HCT116 (cell line): ENCODE measurements at regions not wholly inside any gene's neighbourhood (a gene's known extent, or its start where the extent isn't known, plus 50 kb on each side); places are given as distances from the start of the nearest gene placed in this dataset.

ENCODE experiments used
- ATAC-seq: fragments of 200-7000 bp; cut with Tn5 transposase; 2 replicates; pipeline ENCODE4 v1.9.1; 2020; ENCODE audit warnings: mild to moderate bottlenecking, moderate library complexity
- BruUV-seq: library from RNA; stranded (reverse); fragments of 400-500 nt; replicated peaks from 2 replicates; lab custom pipeline; 2021; lab: Mats Ljungman, UMichigan
- CTCF ChIA-PET: fragments of 300-600 bp; sonication (Branson Sonifier 250); formaldehyde crosslinking; loops from one replicate; lab custom pipeline; 2021; ENCODE audit warnings: antibody characterized with exemption; lab: Charles Lee
- POLR2A ChIA-PET: fragments of 300-600, 350-600 bp; sonication (Branson Sonifier 250); formaldehyde crosslinking; loops from one replicate; lab custom pipeline; 2021; ENCODE audit warnings: antibody characterized with exemption; lab: Charles Lee
- RAD21 ChIA-PET, 2 experiments: fragments of 300-600 bp; sonication (Branson Sonifier 250); formaldehyde crosslinking; loops; one replicate each; lab custom pipeline; 2023; ENCODE audit warnings: low total read pairs in 2 of 2; ENCODE audit not compliant: uncharacterized antibody in 2 of 2, unreplicated experiment in 2 of 2, low non-redundant PET in 1 of 2; lab: Charles Lee
- DNase-seq: peaks from one replicate; pipeline ENCODE4 v3.0.0-alpha.2; 2010; ENCODE audit warnings: low read depth, low spot score
- H2AFZ ChIP-seq: fragments of 200-600 bp; shearing (Covaris generic), sonication (generic); 2 replicates; pipeline ENCODE4 v1.6.1; 2017; ENCODE audit warnings: low read depth, mixed run types, mixed read lengths, antibody characterized with exemption, low read length; ENCODE audit not compliant: poor library complexity, severe bottlenecking
- H3K27ac ChIP-seq: 2 replicates; pipeline ENCODE4 v1.5.1; 2012; ENCODE audit warnings: low read depth, low read length
- H3K27me3 ChIP-seq: fragments of 200-600 bp; sonication (generic); 2 replicates; pipeline ENCODE4 v1.6.1; 2016; ENCODE audit warnings: mixed run types, low read length, mixed read lengths; ENCODE audit not compliant: insufficient read depth
- H3K36me3 ChIP-seq, 2 experiments: fragments of 200-500 bp in 1 of 2; fragments of 200-600 bp in 1 of 2; sonication (Bioruptor generic) in 1 of 2; sonication (generic) in 1 of 2; 2 replicates each; pipeline versions ENCODE4 v1.5.1 to v1.6.1; 2014 to 2016; ENCODE audit warnings: low read length in 2 of 2, inconsistent platforms in 1 of 2, mixed read lengths in 1 of 2, mixed run types in 1 of 2; ENCODE audit not compliant: insufficient read depth in 2 of 2, control insufficient read depth in 1 of 2
- H3K4me1 ChIP-seq, 2 experiments: fragments of 200-600 bp in 1 of 2; sonication (generic) in 1 of 2; 2 replicates each; pipeline versions ENCODE4 v1.5.1 to v1.6.1; 2012 to 2017; ENCODE audit warnings: low read length in 2 of 2, inconsistent platforms in 1 of 2, mild to moderate bottlenecking in 1 of 2, mixed read lengths in 1 of 2, mixed run types in 1 of 2, moderate library complexity in 1 of 2; ENCODE audit not compliant: insufficient read depth in 2 of 2, control insufficient read depth in 1 of 2
- H3K4me2 ChIP-seq: fragments of 200-600 bp; sonication (generic); 2 replicates; pipeline ENCODE4 v1.6.1; 2017; ENCODE audit warnings: mixed run types, low read length, mixed read lengths
- H3K4me3 ChIP-seq, 2 experiments: fragments of 200-600 bp in 1 of 2; sonication (generic) in 1 of 2; replicated peaks in 1 of 2; 2 replicates each; pipeline ENCODE4 v1.5.1; 2011 to 2016; ENCODE audit warnings: low read length in 2 of 2, control low read depth in 1 of 2, low read depth in 1 of 2, mild to moderate bottlenecking in 1 of 2, mixed read lengths in 1 of 2, mixed run types in 1 of 2
- H3K79me2 ChIP-seq: fragments of 200-600 bp; sonication (generic); 2 replicates; pipeline ENCODE4 v1.6.1; 2017; ENCODE audit warnings: mild to moderate bottlenecking, mixed run types, low read length, moderate library complexity, mixed read lengths; ENCODE audit not compliant: insufficient read depth
- H3K9ac ChIP-seq: fragments of 200-600 bp; sonication (generic); 2 replicates; pipeline ENCODE4 v1.6.1; 2016; ENCODE audit warnings: low read length, mixed read lengths
- H3K9me2 ChIP-seq: fragments of 200-600 bp; sonication (generic), shearing (Covaris generic); 2 replicates; pipeline ENCODE4 v1.6.1; 2017; ENCODE audit warnings: mixed run types, mild to moderate bottlenecking, moderate library complexity; ENCODE audit not compliant: insufficient read depth
- H3K9me3 ChIP-seq, 2 experiments: fragments of 200-500 bp in 1 of 2; fragments of 200-600 bp in 1 of 2; sonication (Bioruptor generic) in 1 of 2; sonication (generic) in 1 of 2; 2 replicates each; pipeline ENCODE4 v1.6.1; 2014 to 2017; ENCODE audit warnings: low read length in 2 of 2, mixed read lengths in 2 of 2, inconsistent platforms in 1 of 2, low read depth in 1 of 2, mild to moderate bottlenecking in 1 of 2, mixed run types in 1 of 2, moderate library complexity in 1 of 2; ENCODE audit not compliant: control insufficient read depth in 1 of 2, insufficient read depth in 1 of 2
- H4K20me1 ChIP-seq: fragments of 200-600 bp; sonication (generic), shearing (Covaris generic); 2 replicates; pipeline ENCODE4 v1.6.1; 2017; ENCODE audit warnings: mixed run types, mild to moderate bottlenecking, moderate library complexity; ENCODE audit not compliant: insufficient read depth
- CBX3 ChIP-seq: IDR thresholded peaks from 2 replicates; pipeline ENCODE4 v1.6.1; 2012; ENCODE audit warnings: low read depth
- JUND ChIP-seq: IDR thresholded peaks from 2 replicates; pipeline ENCODE4 v1.6.1; 2012
- POLR2A ChIP-seq: IDR thresholded peaks from 2 replicates; pipeline ENCODE4 v1.7.0; 2011; ENCODE audit warnings: borderline replicate concordance; ENCODE audit not compliant: insufficient read depth, insufficient read length; ENCODE audit errors: extremely low read depth
- SP1 ChIP-seq: IDR thresholded peaks from 2 replicates; pipeline ENCODE4 v1.6.1; 2012; ENCODE audit warnings: low read depth
- TCF7L2 ChIP-seq: IDR thresholded peaks from 2 replicates; pipeline ENCODE4 v1.7.0; 2011; ENCODE audit warnings: borderline replicate concordance, inconsistent platforms; ENCODE audit not compliant: insufficient read depth, insufficient read length; ENCODE audit errors: extremely low read depth
- ZFX ChIP-seq: fragments of 450-650 bp; IDR thresholded peaks from 2 replicates; pipeline ENCODE4 v1.6.1; 2017
- intact Hi-C: fragments of 100-400 bp; cut with micrococcal nuclease; formaldehyde crosslinking; loops from 2 replicates; pipeline ENCODE4 v1.10.0; 2022
- TF ChIP-seq, protein P1 (sequence below): IDR thresholded peaks from 2 replicates; pipeline ENCODE4 v1.6.1; 2012

- intact Hi-C loops: no loop called here
- ChIA-PET RAD21 (no interaction called here), CTCF (no interaction called here), POLR2A (no interaction called here)
- no peak overlapping the region for H2AFZ ChIP-seq
- no peaks in the 10 kb centered on the region for H4K20me1 ChIP-seq
- TF ChIP-seq JUND (no peak), ZFX (no peak), SP1 (no peak), CBX3 (no peak)
- TF ChIP-seq, protein P1, sequence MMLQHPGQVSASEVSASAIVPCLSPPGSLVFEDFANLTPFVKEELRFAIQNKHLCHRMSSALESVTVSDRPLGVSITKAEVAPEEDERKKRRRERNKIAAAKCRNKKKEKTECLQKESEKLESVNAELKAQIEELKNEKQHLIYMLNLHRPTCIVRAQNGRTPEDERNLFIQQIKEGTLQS: no peak
- H3K9ac ChIP-seq: no peak overlapping the region
- H3K4me3 ChIP-seq: no peak overlapping the region
- no peaks in the 10 kb centered on the region for H3K36me3 ChIP-seq
- H3K27ac ChIP-seq: no peak overlapping the region
- no peaks in the 10 kb centered on the region for H3K79me2 ChIP-seq
- H3K27me3 ChIP-seq: no peaks in the 10 kb centered on the region
- H3K4me2 ChIP-seq: no peak overlapping the region
- no TSS peak for BruUV-seq
- peaks cover 6 to 23% of the 10 kb centered on the region in 2 experiments; a peak in 2 of 4 replicates for H3K9me3 ChIP-seq
- H3K9me2 ChIP-seq: no peaks in the 10 kb centered on the region
- DNase-seq (no peak), ATAC-seq (no peak)
- H3K4me1 ChIP-seq: no peaks in the 10 kb centered on the region
These were observed 603.9 kb downstream of the PCDH17 start for GRCh38 chr13:58235454-58235853.

- no peak for ATAC-seq
- DNase-seq: no peak
- H3K27ac ChIP-seq: no peak overlapping the region
- ChIA-PET RAD21 (no interaction called here), CTCF (no interaction called here), POLR2A (no interaction called here)
- H3K27me3 ChIP-seq: no peaks in the 10 kb centered on the region
- no TSS peak for BruUV-seq
- H3K9me2 ChIP-seq: no peaks in the 10 kb centered on the region
- H3K79me2 ChIP-seq: no peaks in the 10 kb centered on the region
- no peak overlapping the region for H3K4me3 ChIP-seq
- H3K36me3 ChIP-seq: no peaks in the 10 kb centered on the region
- intact Hi-C loops: no loop called here
- no peak overlapping the region for H3K4me2 ChIP-seq
- H3K4me1 ChIP-seq: no peaks in the 10 kb centered on the region
- no peaks in the 10 kb centered on the region for H4K20me1 ChIP-seq
- no peak overlapping the region for H2AFZ ChIP-seq
- TF ChIP-seq TCF7L2 (no peak), JUND (no peak), POLR2A (no peak), ZFX (no peak)
- TF ChIP-seq, protein P1: no peak
- H3K9ac ChIP-seq: no peak overlapping the region
- peaks cover 3 to 30% of the 10 kb centered on the region in 2 experiments; a peak in 2 of 4 replicates for H3K9me3 ChIP-seq
These were observed 607.6 kb downstream of the PCDH17 start for GRCh38 chr13:58238972-58239773.
